HepG2 (cell line): ENCODE measurements at regions not wholly inside any gene's neighbourhood (a gene's known extent, or its start where the extent isn't known, plus 50 kb on each side); places are given as distances from the start of the nearest gene placed in this dataset.

ENCODE experiments used
- ATAC-seq: fragments of 200-7000 bp; cut with Tn5 transposase; 3 replicates; pipeline ENCODE4 v1.9.1; 2020; ENCODE audit warnings: mild to moderate bottlenecking, moderate library complexity
- BruUV-seq: library from RNA; stranded (reverse); fragments of 400-500 nt; replicated peaks from 2 replicates; lab custom pipeline; 2021; lab: Mats Ljungman, UMichigan
- CTCF ChIA-PET: fragments of 300-600 bp; formaldehyde crosslinking; extraction: SDS; loops from one replicate; lab custom pipeline; 2021; ENCODE audit warnings: low total read pairs, inconsistent platforms, low intra/inter-chr PET ratio; lab: Yijun Ruan, JAX
- POLR2A ChIA-PET: fragments of 350-600 bp; sonication (Branson Sonifier 250); formaldehyde crosslinking; loops from one replicate; lab custom pipeline; 2020; ENCODE audit warnings: antibody characterized with exemption, inconsistent platforms; lab: Yijun Ruan, JAX
- DNase-seq: peaks from one replicate; pipeline ENCODE4 v3.0.0-alpha.2; 2015; ENCODE audit warnings: low spot score
- FAIRE-seq: peaks from 3 replicates; lab custom pipeline; 2011; peaks lifted over from hg19 to GRCh38; lab: Jason Lieb, UNC
- H2AFZ ChIP-seq: one replicate; pipeline ENCODE4 v1.6.1; 2011; ENCODE audit warnings: low read length, inconsistent platforms
- H3K27ac ChIP-seq: fragments of 300-600 bp; 3 replicates; pipeline ENCODE4 v1.8.0; 2011; ENCODE audit warnings: mixed run types, mild to moderate bottlenecking, mixed read lengths, low read length, inconsistent platforms; ENCODE audit not compliant: insufficient read depth; ENCODE audit errors: extremely low read length
- H3K27me3 ChIP-seq, 2 experiments: fragments of 200-600 bp in 1 of 2; 2 replicates in 1 of 2; 3 replicates in 1 of 2; pipeline versions ENCODE4 v1.6.0 to v1.8.0; 2011; ENCODE audit warnings: low read length in 2 of 2, mild to moderate bottlenecking in 2 of 2, moderate library complexity in 2 of 2, inconsistent platforms in 1 of 2; ENCODE audit not compliant: insufficient read depth in 2 of 2, control insufficient read depth in 1 of 2
- H3K36me3 ChIP-seq, 2 experiments: fragments of 200-600 bp in 1 of 2; replicated peaks in 1 of 2; 2 replicates in 1 of 2; 3 replicates in 1 of 2; pipeline versions ENCODE4 v1.5.1 to v1.8.0; 2011; ENCODE audit warnings: low read length in 2 of 2, inconsistent platforms in 1 of 2; ENCODE audit not compliant: insufficient read depth in 2 of 2, control insufficient read depth in 1 of 2
- H3K4me1 ChIP-seq: 2 replicates; pipeline ENCODE4 v1.5.1; 2012; ENCODE audit warnings: low read length, inconsistent platforms; ENCODE audit not compliant: insufficient read depth
- H3K4me2 ChIP-seq: 2 replicates; pipeline ENCODE4 v1.6.0; 2011; ENCODE audit warnings: low read depth, low read length, inconsistent platforms
- H3K4me3 ChIP-seq, 3 experiments: fragments of 200-600 bp in 1 of 3; sonication (generic), shearing (Covaris generic) in 1 of 3; replicated peaks in 1 of 3; 2 replicates each; pipeline ENCODE4 v1.5.1; 2011 to 2016; ENCODE audit warnings: low read length in 3 of 3, inconsistent platforms in 2 of 3, low read depth in 2 of 3, mild to moderate bottlenecking in 2 of 3, control low read depth in 1 of 3, mixed read lengths in 1 of 3; ENCODE audit not compliant: insufficient read depth in 1 of 3
- H3K79me2 ChIP-seq: one replicate; pipeline ENCODE4 v1.6.1; 2011; ENCODE audit warnings: low read length, inconsistent platforms; ENCODE audit not compliant: insufficient read depth
- H3K9ac ChIP-seq: 2 replicates; pipeline ENCODE4 v1.6.0; 2011; ENCODE audit warnings: mild to moderate bottlenecking, low read depth, low read length, inconsistent platforms; ENCODE audit not compliant: insufficient read depth
- H3K9me3 ChIP-seq: 2 replicates; pipeline ENCODE4 v1.5.1; 2012; ENCODE audit warnings: mild to moderate bottlenecking, low read length
- H4K20me1 ChIP-seq: 2 replicates; pipeline ENCODE4 v1.6.0; 2011; ENCODE audit warnings: inconsistent platforms, mild to moderate bottlenecking, low read length, moderate library complexity; ENCODE audit not compliant: insufficient read depth
- ARHGAP35 ChIP-seq: sonication (generic); formaldehyde crosslinking; IDR thresholded peaks from 2 replicates; pipeline ENCODE4 v1.9.0; 2022; ENCODE audit warnings: mild to moderate bottlenecking, inconsistent platforms, moderate library complexity, missing genetic modification reagents, borderline replicate concordance
- ERF ChIP-seq: IDR thresholded peaks from 2 replicates; pipeline ENCODE4 v1.6.1; 2018; ENCODE audit warnings: missing biosample characterization, missing genetic modification reagents
- JARID2 ChIP-seq: sonication (generic); formaldehyde crosslinking; IDR thresholded peaks from 2 replicates; pipeline ENCODE4 v1.8.1; 2023; ENCODE audit warnings: missing genetic modification reagents, inconsistent platforms; ENCODE audit not compliant: insufficient replicate concordance
- MAFK ChIP-seq, 2 experiments: IDR thresholded peaks in 1 of 2; conservative IDR thresholded peaks in 1 of 2; 2 replicates each; pipeline ENCODE4 v1.6.1; 2011; ENCODE audit warnings: improper control_type of control experiment in 2 of 2, low read length in 2 of 2
- MTA3 ChIP-seq: sonication (generic); formaldehyde crosslinking; IDR thresholded peaks from 2 replicates; pipeline ENCODE4 v1.4.0; 2020; ENCODE audit warnings: missing genetic modification reagents
- MTF2 ChIP-seq: sonication (generic); formaldehyde crosslinking; IDR thresholded peaks from 2 replicates; pipeline ENCODE4 v1.5.0; 2020; ENCODE audit warnings: missing genetic modification reagents, borderline replicate concordance
- ZNF234 ChIP-seq: sonication (generic); formaldehyde crosslinking; conservative IDR thresholded peaks from 2 replicates; pipeline ENCODE4 v1.5.1; 2020; ENCODE audit warnings: mild to moderate bottlenecking, missing genetic modification reagents
- ZNF263 ChIP-seq: sonication (generic); formaldehyde crosslinking; IDR thresholded peaks from 2 replicates; pipeline ENCODE4 v1.4.0; 2020; ENCODE audit warnings: missing genetic modification reagents
- ZNF619 ChIP-seq: sonication (generic); formaldehyde crosslinking; IDR thresholded peaks from 2 replicates; pipeline ENCODE4 v1.4.0; 2020; ENCODE audit warnings: mild to moderate bottlenecking, missing genetic modification reagents
- ZNF839 ChIP-seq: sonication (generic); formaldehyde crosslinking; IDR thresholded peaks from 2 replicates; pipeline ENCODE4 v1.4.0; 2020; ENCODE audit warnings: missing genetic modification reagents, mild to moderate bottlenecking, borderline replicate concordance
- WGBS: methylation state at CpG from one replicate; pipeline ENCODE4 v1.1.6; 2017; ENCODE audit warnings: low lambda C conversion rate; 5-methylcytosine and 5-hydroxymethylcytosine counted together
- in situ Hi-C: cut with HindIII; loops from 2 replicates; pipeline ENCODE4 v1.10.0; 2017; ENCODE audit warnings: low pct_unique_long_range_greater_than_20kb; ENCODE audit not compliant: extremely low pct_ligation_motif_present
- intact Hi-C: fragments of 100-400 bp; cut with micrococcal nuclease; formaldehyde crosslinking; loops from one replicate; pipeline ENCODE4 v1.10.0; 2022; ENCODE audit not compliant: unreplicated experiment
- TF ChIP-seq, protein P1 (sequence below): sonication (generic); formaldehyde crosslinking; IDR thresholded peaks from 2 replicates; pipeline ENCODE4 v1.5.0; 2020; ENCODE audit warnings: missing genetic modification reagents
- TF ChIP-seq, protein P2 (sequence below): sonication (generic); formaldehyde crosslinking; IDR thresholded peaks from 2 replicates; pipeline ENCODE4 v1.8.0; 2022; ENCODE audit warnings: missing genetic modification reagents, mild to moderate bottlenecking, moderate library complexity, borderline replicate concordance
- TF ChIP-seq, protein P3 (sequence below): sonication (generic); formaldehyde crosslinking; IDR thresholded peaks from 2 replicates; pipeline ENCODE4 v1.5.0; 2020; ENCODE audit warnings: mild to moderate bottlenecking, missing genetic modification reagents
- TF ChIP-seq, protein P4 (sequence below): IDR thresholded peaks from 2 replicates; pipeline ENCODE4 v1.6.1; 2016; ENCODE audit warnings: low read depth, control low read depth
- TF ChIP-seq, protein P5 (sequence below): sonication (generic); formaldehyde crosslinking; IDR thresholded peaks from 2 replicates; pipeline ENCODE4 v1.4.0; 2020; ENCODE audit warnings: missing genetic modification reagents
- TF ChIP-seq, protein P6 (sequence below): conservative IDR thresholded peaks from 2 replicates; pipeline ENCODE4 v1.6.1; 2018; ENCODE audit warnings: missing genetic modification reagents

DNA sequence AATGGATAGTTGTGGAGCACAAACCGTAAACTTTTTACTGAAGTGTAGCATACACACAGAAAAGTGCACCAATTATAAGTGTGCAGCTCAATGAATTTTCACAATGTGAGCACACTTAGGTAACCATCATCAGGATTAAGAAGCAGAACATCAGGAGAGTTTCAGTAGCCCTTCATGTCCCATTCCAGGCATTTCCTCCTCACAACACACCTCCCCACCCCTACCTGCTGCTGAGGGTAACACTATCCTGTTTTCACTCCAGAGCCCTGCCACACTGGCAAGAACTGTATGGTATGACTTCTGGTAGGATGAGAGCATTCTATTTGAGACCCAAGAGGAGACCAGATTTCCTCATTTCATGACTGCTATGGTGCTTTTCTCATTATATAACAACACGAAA is 166.5 kb downstream of the PPP1R3A start:
- ChIA-PET POLR2A (no interaction called here), CTCF (no interaction called here)
- H3K36me3 ChIP-seq = no peaks in the 10 kb centered on the region
- H2AFZ ChIP-seq = no peak overlapping the region
- no peak overlapping the region for H3K4me2 ChIP-seq
- H4K20me1 ChIP-seq = no peaks in the 10 kb centered on the region
- H3K79me2 ChIP-seq = no peaks in the 10 kb centered on the region
- DNase-seq (no peak), ATAC-seq (no peak), FAIRE-seq (no peak)
- BruUV-seq = no TSS peak
- no peak overlapping the region for H3K9ac ChIP-seq
- no peak overlapping the region for H3K4me3 ChIP-seq
- H3K27ac ChIP-seq = no peak overlapping the region
- in situ Hi-C loops (no loop called here), intact Hi-C loops (no loop called here)
- no peaks in the 10 kb centered on the region for H3K9me3 ChIP-seq
- 3% methylated on average over 2 of the region's 2 CpGs for WGBS
- H3K4me1 ChIP-seq = no peaks in the 10 kb centered on the region
- no peaks in the 10 kb centered on the region; a peak in 1 of 5 replicates for H3K27me3 ChIP-seq
- TF ChIP-seq, protein P1, sequence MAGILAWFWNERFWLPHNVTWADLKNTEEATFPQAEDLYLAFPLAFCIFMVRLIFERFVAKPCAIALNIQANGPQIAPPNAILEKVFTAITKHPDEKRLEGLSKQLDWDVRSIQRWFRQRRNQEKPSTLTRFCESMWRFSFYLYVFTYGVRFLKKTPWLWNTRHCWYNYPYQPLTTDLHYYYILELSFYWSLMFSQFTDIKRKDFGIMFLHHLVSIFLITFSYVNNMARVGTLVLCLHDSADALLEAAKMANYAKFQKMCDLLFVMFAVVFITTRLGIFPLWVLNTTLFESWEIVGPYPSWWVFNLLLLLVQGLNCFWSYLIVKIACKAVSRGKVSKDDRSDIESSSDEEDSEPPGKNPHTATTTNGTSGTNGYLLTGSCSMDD (CRISPR knock-in tag) = no peak
- TF ChIP-seq, protein P2, sequence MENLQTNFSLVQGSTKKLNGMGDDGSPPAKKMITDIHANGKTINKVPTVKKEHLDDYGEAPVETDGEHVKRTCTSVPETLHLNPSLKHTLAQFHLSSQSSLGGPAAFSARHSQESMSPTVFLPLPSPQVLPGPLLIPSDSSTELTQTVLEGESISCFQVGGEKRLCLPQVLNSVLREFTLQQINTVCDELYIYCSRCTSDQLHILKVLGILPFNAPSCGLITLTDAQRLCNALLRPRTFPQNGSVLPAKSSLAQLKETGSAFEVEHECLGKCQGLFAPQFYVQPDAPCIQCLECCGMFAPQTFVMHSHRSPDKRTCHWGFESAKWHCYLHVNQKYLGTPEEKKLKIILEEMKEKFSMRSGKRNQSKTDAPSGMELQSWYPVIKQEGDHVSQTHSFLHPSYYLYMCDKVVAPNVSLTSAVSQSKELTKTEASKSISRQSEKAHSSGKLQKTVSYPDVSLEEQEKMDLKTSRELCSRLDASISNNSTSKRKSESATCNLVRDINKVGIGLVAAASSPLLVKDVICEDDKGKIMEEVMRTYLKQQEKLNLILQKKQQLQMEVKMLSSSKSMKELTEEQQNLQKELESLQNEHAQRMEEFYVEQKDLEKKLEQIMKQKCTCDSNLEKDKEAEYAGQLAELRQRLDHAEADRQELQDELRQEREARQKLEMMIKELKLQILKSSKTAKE (CRISPR knock-in tag) = no peak
- TF ChIP-seq ZNF619 (CRISPR knock-in tag) (no peak), MAFK (conservative IDR thresholded peaks at IDR 0.05 in 1 of 2, IDR thresholded peaks at IDR 0.05 in 1 of 2; ENCODE audit: low read length in 2 of 2) (no peak), ARHGAP35 (CRISPR knock-in tag) (no peak), ERF (no peak), ZNF839 (CRISPR knock-in tag) (no peak), MTA3 (no peak), ZNF263 (CRISPR knock-in tag) (no peak), JARID2 (CRISPR knock-in tag) (no peak), ZNF234 (CRISPR knock-in tag) (no peak), MTF2 (CRISPR knock-in tag) (no peak)
- TF ChIP-seq, protein P3, sequence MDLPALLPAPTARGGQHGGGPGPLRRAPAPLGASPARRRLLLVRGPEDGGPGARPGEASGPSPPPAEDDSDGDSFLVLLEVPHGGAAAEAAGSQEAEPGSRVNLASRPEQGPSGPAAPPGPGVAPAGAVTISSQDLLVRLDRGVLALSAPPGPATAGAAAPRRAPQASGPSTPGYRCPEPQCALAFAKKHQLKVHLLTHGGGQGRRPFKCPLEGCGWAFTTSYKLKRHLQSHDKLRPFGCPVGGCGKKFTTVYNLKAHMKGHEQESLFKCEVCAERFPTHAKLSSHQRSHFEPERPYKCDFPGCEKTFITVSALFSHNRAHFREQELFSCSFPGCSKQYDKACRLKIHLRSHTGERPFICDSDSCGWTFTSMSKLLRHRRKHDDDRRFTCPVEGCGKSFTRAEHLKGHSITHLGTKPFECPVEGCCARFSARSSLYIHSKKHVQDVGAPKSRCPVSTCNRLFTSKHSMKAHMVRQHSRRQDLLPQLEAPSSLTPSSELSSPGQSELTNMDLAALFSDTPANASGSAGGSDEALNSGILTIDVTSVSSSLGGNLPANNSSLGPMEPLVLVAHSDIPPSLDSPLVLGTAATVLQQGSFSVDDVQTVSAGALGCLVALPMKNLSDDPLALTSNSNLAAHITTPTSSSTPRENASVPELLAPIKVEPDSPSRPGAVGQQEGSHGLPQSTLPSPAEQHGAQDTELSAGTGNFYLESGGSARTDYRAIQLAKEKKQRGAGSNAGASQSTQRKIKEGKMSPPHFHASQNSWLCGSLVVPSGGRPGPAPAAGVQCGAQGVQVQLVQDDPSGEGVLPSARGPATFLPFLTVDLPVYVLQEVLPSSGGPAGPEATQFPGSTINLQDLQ (CRISPR knock-in tag) = no peak
- TF ChIP-seq, protein P4, sequence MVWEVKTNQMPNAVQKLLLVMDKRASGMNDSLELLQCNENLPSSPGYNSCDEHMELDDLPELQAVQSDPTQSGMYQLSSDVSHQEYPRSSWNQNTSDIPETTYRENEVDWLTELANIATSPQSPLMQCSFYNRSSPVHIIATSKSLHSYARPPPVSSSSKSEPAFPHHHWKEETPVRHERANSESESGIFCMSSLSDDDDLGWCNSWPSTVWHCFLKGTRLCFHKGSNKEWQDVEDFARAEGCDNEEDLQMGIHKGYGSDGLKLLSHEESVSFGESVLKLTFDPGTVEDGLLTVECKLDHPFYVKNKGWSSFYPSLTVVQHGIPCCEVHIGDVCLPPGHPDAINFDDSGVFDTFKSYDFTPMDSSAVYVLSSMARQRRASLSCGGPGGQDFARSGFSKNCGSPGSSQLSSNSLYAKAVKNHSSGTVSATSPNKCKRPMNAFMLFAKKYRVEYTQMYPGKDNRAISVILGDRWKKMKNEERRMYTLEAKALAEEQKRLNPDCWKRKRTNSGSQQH (CRISPR knock-in tag) = no peak
- TF ChIP-seq, protein P5, sequence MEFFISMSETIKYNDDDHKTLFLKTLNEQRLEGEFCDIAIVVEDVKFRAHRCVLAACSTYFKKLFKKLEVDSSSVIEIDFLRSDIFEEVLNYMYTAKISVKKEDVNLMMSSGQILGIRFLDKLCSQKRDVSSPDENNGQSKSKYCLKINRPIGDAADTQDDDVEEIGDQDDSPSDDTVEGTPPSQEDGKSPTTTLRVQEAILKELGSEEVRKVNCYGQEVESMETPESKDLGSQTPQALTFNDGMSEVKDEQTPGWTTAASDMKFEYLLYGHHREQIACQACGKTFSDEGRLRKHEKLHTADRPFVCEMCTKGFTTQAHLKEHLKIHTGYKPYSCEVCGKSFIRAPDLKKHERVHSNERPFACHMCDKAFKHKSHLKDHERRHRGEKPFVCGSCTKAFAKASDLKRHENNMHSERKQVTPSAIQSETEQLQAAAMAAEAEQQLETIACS = no peak
- TF ChIP-seq, protein P6, sequence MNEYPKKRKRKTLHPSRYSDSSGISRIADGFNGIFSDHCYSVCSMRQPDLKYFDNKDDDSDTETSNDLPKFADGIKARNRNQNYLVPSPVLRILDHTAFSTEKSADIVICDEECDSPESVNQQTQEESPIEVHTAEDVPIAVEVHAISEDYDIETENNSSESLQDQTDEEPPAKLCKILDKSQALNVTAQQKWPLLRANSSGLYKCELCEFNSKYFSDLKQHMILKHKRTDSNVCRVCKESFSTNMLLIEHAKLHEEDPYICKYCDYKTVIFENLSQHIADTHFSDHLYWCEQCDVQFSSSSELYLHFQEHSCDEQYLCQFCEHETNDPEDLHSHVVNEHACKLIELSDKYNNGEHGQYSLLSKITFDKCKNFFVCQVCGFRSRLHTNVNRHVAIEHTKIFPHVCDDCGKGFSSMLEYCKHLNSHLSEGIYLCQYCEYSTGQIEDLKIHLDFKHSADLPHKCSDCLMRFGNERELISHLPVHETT (CRISPR knock-in tag) = no peak
